Right lung (tissue), 2 donors: ENCODE measurements at regions not wholly inside any gene's neighbourhood (a gene's known extent, or its start where the extent isn't known, plus 50 kb on each side); places are given as distances from the start of the nearest gene placed in this dataset.
"Not testable (repeated sequence)": the region's sequence is repeated elsewhere in the genome, so short reads cannot be mapped to it uniquely, and the experiment has no call there.

Experiments used
- DNase-seq, 2 donors: peaks; one replicate each; pipeline ENCODE4 v3.0.0-alpha.2; 2013

DNA sequence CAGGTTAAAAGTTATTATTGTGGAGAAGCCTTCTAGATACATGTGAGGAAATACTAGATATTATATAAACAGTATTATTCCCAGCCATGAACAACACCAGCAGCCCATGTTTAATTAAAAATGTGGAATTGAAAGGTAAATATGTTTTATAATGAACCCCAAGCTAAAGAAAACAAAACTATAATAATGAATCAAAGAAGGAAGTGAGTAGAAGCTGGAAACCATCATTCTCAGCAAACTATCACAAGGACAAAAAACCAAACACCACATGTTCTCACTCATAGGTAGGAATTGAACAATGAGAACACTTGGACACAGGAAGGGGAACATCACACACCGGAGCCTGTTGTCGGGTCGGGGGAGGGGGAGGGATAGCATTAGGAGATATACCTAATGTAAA lies 167.6 kb upstream of the CXXC4 start:
- DNase-seq, result not testable (repeated sequence)

- DNase-seq, result no peak
These were observed 182.4 kb upstream of the CXXC4 start for GRCh38 chr4:104677116-104677515.

- DNase-seq, result no peak
These were observed 187.6 kb upstream of the CXXC4 start for GRCh38 chr4:104682311-104682710.

DNA sequence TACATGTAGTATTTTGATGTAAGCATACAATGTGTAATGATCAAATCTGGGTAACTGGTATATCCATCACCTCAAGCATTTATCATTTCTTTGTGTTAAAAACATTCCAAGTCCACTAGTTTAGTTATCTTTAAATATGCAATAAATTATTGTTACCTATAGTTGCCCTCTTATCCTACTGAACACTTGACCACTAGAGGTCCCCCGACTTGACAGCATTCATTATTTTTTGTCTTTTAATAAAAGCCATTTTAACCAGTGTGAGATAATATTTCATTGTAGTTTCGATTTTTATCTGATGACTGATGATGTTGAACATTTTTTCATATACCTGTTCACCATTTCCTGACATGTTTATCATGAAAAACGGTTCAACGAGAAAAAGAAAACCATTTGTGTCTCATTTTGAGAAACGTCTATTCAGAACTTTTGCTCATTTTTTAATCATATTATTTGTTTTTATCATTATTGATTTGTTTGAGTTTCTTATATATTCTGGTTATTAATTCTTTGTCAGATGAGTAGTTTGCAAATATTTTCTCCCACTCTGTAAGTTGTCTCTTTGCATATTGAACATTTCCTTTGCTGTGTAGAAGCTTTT lies 199.0 kb upstream of the CXXC4 start:
- DNase-seq, result no peak

GRCh38 chr4:104716584-104716983 lies 221.9 kb upstream of the CXXC4 start:
- DNase-seq, result no peak

GRCh38 chr4:104719539-104720230 lies 225.0 kb upstream of the CXXC4 start:
- no peak for DNase-seq

GRCh38 chr4:104722467-104722866 lies 227.8 kb upstream of the CXXC4 start:
- DNase-seq, result no peak

GRCh38 chr4:104726002-104726401 lies 231.3 kb upstream of the CXXC4 start:
- DNase-seq, result no peak

GRCh38 chr4:104727643-104728042 lies 232.9 kb upstream of the CXXC4 start:
- DNase-seq, result no peak

DNA sequence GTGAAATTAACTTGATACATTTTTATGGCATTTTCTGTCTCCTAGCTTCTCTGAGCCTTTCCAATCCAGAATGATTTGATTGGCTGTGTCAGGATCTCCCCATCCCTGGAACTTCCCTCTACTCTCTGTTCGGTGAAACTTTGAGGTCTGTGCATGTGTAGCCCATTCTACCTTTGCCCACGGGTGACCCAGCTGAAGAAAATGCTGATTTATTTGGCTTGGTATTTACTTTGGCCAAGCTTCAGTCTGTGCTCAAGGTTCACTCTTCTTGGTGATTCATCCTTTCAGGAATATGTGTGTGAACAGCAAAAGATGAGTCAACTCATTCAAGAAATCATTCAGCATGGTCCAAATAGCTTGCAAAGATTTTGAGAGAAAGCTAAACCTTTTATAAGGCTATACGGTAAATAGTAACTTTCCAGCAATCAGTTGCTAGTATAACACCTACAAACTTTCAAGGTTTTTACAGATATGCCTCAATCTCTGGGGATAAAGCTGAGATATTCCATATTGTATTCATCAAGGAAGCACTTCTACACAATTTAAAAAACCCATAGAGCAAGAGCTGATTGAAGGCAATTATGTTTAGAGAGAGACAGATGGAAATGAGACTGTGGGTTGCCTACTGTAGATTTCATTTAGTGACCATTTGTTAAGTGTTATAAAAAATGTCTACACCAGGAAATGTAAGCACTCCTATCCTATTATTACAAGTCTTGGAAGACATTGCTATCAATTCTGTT lies 233.9 kb upstream of the CXXC4 start:
- no peak for DNase-seq

GRCh38 chr4:104732766-104733165 lies 238.1 kb upstream of the CXXC4 start:
- DNase-seq, result no peak

DNA sequence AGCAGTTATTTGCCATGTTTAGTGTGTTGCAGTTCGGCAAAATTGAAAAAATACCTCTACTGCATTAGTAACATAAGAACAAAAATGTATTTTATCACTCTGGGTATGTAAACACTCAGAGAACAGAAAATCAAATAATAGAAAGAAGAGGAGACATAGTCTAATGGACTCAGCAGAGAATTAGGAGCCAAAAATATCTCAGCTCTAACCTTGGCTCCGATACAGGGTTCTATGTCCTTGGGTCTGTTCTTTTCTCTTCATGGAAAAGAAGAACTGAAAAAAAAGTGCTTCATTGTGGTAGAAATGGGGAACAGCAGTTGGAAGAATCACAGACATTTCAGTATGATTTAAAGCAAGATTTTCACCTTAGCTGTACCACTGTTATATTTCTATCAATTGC lies 240.5 kb upstream of the CXXC4 start:
- no peak for DNase-seq

GRCh38 chr4:104740161-104740560 lies 245.5 kb upstream of the CXXC4 start:
- DNase-seq, result no peak

DNA sequence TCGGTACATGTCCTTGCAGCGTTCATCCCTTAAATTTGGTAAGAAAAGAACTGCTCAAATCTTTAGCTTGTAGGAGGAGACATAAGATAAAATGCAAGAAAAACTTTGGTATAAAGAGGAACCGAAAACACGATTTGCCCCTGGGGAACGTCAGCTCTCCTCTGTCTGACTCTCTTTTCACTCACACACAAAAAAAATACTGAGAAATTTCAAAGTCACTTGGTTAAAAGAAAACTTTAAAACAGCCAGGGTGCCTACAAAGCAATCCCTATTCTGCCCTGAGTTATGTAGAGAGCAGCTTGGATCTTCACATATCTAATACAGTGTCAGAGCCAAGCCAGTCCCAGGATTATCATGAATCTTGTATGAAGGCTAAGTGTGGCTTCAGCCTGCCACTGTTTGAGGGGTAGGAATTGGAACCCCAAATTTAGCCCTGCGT lies 248.5 kb upstream of the CXXC4 start:
- DNase-seq, result no peak

DNA sequence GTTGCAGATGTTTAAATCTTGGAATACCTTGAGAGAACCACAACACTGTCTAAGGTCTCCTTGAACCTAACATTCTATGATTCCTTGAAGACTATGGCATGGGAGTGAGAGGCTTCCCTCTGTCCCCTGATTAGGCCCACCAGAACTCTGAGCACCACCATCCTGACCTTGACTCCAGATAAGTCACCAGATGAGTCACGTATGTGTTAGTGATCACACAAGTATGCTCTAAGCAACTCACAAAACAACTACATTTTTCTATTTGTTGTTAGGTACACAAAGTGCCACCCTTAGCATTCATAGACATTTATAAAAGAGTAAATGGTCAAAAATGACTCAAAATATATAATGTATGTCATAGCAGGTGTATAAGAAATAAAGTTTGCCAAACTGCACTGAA lies 252.9 kb upstream of the CXXC4 start:
- no peak for DNase-seq

DNA sequence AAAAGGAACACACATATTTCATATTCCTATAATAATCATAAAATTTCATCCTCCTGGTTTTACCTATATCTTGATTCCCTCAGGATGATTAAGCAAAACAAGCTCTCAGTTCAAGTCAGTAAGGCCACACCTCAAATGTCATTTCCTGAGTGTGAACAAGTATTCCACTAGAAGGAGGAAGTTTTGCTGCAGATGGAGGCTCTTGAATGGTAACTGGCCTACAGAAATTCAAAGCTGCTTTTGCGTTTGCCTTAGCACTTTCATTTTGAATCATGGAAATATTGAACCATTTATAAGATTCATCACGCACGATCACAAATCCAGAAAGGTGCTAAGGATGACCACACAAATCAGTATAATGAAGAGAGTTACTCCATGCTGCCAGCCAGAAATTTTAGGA lies 254.4 kb upstream of the CXXC4 start:
- no peak for DNase-seq

GRCh38 chr4:104750008-104750407 lies 255.3 kb upstream of the CXXC4 start:
- DNase-seq, result no peak

DNA sequence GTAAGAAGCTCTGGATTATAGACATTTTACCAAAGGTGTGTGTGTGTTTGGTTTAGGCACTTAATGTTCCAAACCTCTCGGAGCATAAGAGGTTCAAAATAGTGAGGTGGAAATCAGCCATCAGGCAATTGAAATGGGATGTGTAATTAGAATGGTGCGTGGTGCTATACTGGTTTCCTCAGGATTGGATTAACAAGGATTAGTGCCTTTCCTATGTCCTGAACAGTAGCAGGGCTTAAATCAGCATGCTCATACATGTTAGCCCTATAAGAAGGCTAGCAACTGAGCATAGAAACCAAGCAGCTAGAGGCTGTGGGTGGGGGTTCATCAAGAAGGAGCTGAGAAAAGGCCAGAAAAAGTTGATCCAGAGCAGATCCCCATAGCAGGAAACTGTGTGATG lies 256.8 kb upstream of the CXXC4 start:
- no peak for DNase-seq

- no peak for DNase-seq
These were observed 257.6 kb upstream of the CXXC4 start for GRCh38 chr4:104752337-104752736.

DNA sequence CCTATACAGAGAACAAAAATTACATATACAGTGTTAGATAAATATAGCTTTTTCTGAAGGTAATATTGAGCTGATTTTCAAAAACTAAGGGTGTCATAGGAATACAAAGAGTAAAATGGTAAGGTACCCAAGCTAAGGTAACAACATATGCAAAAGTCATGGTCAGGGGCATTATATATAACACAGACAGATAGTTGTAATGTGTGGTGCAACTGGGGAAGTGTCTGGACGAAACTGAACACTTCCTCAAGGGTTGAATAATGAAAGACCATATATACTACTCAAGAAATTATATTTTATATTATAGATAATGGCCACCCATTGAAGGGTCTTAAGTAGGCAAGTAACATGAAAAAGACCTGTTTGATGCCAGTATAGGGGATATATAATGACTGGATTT lies 262.1 kb upstream of the CXXC4 start:
- DNase-seq, result no peak

DNA sequence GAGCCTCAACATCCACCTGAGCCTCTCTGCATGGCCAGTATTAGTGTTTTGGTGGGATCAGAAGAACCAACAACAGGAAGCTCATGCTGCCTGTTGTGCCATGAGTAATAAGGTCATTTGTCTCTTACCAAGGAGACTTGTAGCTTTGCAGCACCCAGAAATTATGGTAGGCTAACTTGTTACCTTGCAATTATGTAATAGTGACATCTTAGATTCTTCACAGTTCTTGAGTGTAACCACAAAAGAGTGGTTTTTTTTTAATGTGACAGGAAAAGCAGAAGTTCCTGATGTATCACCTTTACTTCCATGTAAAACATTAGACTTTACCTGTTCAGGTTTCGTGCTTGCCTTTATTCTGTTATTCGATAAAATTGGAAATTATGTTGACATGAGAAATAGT lies 263.9 kb upstream of the CXXC4 start:
- no peak for DNase-seq

DNA sequence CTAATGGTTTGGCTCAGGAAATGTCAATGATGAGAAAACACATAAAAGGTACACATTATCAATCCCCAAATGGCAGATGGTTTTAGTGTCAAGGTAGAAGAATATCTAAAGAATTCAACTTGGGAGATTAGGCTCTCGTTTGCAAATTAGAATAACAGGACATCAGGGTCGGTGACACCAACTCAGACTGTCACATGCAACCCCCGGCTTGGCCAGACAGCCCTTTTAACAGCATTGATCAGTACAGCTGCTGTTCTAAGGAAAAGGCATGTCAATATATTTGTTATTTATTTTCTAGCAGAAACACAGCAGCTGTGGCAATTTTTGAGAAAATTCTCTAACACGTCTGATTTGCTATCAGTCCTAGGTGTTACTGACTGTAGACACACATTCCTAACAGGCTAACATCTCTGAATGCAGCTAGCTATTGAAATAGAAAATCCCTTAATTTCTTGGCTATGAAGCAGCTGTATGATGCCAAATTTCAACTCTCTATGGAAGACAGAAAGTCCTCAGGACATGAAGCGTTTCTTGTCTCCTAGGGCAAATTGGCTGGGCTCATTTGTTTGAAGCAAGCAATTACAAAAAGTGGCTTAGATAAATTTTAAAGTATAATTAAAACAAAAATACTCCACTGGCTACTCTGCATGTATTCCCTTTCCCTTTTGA lies 269.0 kb upstream of the CXXC4 start:
- no peak for DNase-seq

GRCh38 chr4:104766676-104767075 lies 272.0 kb upstream of the CXXC4 start:
- DNase-seq, result no peak
